ENCODE measurements at regions not wholly inside any gene's neighbourhood (a gene's known extent, or its start where the extent isn't known, plus 50 kb on each side); places are given as distances from the start of the nearest gene placed in this dataset.

GRCh38 chr13:69324090-69324886 lies 783.3 kb upstream of the ATXN8OS start:
- TF ChIP-seq, protein P1, sequence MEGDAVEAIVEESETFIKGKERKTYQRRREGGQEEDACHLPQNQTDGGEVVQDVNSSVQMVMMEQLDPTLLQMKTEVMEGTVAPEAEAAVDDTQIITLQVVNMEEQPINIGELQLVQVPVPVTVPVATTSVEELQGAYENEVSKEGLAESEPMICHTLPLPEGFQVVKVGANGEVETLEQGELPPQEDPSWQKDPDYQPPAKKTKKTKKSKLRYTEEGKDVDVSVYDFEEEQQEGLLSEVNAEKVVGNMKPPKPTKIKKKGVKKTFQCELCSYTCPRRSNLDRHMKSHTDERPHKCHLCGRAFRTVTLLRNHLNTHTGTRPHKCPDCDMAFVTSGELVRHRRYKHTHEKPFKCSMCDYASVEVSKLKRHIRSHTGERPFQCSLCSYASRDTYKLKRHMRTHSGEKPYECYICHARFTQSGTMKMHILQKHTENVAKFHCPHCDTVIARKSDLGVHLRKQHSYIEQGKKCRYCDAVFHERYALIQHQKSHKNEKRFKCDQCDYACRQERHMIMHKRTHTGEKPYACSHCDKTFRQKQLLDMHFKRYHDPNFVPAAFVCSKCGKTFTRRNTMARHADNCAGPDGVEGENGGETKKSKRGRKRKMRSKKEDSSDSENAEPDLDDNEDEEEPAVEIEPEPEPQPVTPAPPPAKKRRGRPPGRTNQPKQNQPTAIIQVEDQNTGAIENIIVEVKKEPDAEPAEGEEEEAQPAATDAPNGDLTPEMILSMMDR (IDR thresholded peaks at IDR 0.05) = peak in 4 of 12 donors; percentile 8 to 21 (median 14)
- no peak for TF ChIP-seq POLR2A (IDR thresholded peaks at IDR 0.05)

All from heart left ventricle (tissue), 13 donors.